ENCODE measurements at regions not wholly inside any gene's neighbourhood (a gene's known extent, or its start where the extent isn't known, plus 50 kb on each side); places are given as distances from the start of the nearest gene placed in this dataset.

DNA sequence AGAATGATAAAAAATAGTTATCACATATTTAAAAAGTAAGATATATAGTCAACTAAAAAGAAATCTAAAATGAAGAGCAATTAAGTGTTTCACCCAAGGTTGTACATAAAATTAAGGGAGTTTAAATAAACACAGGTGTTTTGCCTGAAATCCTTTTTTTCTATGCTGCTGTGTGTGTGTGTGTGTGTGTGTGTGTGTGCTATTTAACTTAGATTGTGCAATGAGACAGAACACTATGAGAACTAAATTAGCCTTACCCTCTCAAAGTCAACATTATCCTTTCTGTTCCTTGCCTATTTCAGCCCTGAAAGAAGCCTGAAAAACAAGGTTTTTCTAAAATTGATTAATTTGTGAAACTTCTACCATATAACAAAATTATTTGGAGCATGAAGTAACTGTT lies 516.2 kb downstream of the ELAVL2 start:
- no peak for DNase-seq (ENCODE audit: low spot score)

GRCh38 chr9:23314247-23314646 lies 511.8 kb downstream of the ELAVL2 start:
- no peak for DNase-seq (ENCODE audit: low spot score)

DNA sequence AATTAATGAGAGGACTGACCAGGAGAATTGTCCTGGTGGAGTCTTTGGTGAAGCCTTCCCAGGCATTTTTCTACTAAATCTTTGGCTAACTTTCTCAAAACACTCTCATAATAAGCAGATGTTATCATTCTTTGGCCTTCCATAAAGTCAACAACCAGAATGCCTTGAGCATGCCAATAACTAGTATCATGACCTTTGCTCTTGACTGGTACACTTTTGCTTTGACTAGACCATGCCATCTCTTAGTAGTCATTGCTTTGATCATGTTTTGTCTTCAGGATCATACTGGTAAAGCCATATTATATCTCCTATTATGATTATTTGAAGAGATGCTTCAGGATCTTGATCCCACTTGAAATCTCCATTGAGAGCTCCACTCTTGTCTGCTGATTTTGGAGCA lies 506.9 kb downstream of the ELAVL2 start:
- DNase-seq (ENCODE audit: low spot score): no peak

GRCh38 chr9:23321049-23321448 lies 505.0 kb downstream of the ELAVL2 start:
- DNase-seq (ENCODE audit: low spot score): no peak

GRCh38 chr9:23322392-23322791 lies 503.6 kb downstream of the ELAVL2 start:
- DNase-seq (ENCODE audit: low spot score): no peak

DNA sequence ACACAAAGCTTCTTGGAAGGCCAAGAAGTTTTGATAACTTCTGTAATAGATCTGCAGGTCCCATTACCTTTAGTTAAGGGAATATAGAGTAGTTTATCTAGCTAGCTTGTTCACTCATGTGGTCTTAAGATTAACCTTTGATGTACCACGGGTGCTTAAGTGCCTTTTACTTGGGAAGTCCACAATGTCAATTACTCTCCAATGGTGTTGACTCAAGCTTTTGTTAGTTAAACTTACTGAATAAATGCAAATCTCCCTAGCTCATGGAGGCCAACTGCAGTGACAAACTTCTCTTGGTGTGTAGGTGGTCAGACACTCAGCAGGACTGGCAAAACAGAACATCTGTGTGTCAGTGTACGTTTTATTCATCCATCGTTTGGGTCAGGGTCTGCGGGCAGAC lies 501.5 kb downstream of the ELAVL2 start:
- DNase-seq (ENCODE audit: low spot score): no peak

GRCh38 chr9:23326597-23326996 lies 499.4 kb downstream of the ELAVL2 start:
- no peak for DNase-seq (ENCODE audit: low spot score)

DNA sequence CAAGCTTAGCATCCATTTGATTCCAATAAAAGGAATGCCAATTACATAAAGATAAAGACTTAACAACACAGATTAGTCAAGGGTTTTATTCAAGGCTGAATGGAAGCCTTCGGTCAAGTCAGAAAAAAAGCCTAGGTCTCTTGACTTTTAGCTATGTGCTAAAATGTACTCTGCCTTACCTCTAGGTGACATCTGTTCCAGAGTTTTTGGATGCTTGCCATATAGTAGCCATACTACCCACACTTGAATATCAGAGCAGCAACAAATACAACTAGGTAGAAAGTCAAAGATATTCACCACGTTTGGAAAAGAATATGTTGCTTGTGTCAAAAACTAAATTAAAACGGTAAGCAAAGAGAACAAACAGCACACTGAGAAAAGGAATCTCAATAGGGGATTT lies 484.7 kb downstream of the ELAVL2 start:
- DNase-seq (ENCODE audit: low spot score): no peak

- DNase-seq (ENCODE audit: low spot score): no peak
Observed at GRCh38 chr9:23342291-23342690, 483.7 kb downstream of the ELAVL2 start.

DNA sequence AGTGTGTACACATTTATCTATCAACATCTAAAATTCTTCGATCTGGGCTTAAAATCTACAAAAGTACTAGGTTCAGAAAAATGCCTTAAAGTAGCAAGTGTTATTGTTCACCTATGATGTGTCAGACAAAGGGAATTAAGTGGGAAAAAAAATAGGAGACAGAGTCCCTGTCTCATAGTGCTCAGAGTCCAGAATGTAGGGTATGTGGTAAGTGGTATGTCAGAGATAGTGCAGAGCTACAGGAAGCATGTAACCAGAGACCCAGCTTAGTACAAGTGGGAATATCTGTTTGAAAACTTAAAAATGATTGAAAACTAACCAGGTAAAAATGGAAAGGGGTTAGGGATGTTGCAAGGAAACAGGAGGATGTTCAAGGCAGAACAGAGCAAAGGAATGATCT lies 482.8 kb downstream of the ELAVL2 start:
- no peak for DNase-seq (ENCODE audit: low spot score)

DNA sequence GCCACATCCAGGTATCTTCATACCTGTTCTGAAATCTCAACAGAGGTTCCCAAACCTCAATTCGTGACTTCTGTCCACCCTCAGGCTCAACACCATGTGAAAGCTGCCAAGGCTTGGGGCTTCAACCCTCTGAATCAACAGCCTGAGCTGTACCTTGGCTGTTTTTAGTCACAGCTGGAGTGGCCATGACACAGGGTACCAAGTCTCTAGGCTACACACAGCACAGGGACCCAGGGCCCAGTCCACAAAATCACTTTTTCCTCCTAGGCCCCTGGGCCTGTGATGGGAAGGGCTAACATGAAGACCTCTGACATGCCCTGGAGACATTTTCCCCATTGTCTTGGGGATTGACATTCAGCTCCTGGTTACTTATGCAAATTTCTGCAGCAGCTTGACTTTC lies 464.9 kb downstream of the ELAVL2 start:
- no peak for DNase-seq (ENCODE audit: low spot score)

GRCh38 chr9:23372703-23373102 lies 453.3 kb downstream of the ELAVL2 start:
- DNase-seq (ENCODE audit: low spot score): no peak

DNA sequence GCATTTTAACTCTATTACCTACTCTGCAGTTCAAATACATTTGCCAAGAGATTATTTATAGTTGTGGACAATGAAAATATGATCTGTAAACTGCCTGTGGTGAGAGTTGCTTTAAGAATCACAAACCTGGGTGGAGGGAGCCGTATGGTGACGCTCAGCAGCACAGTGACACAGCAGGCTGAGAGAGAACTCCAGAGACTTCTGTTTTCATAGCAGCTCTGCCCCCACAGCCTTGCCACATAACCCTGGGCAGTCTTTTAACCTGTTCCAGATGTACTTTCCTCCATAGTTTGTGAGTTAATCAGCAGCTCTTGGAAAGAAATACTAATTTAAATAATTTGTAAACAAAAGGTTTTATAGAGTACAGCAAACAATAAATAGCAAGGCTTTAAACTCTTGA lies 450.5 kb downstream of the ELAVL2 start:
- DNase-seq (ENCODE audit: low spot score): no peak

DNA sequence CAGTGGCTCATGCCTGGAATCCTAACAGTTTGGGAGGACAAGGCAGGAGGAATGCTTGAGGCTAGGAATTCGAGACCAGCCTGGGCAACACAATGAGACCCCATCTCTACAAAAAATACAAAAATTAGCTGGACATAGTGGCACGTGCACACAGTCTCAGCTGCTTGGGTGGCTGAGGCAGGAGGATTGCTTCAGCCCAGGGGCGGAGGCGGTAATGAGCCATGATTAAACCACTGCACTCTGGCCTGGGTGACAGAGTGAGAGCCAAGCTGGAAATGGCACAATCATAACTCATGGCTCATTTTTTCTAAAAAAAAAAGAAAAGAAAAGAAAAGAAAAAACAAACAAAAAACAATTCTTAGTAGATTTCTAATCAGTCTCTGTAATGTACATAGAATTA lies 446.2 kb downstream of the ELAVL2 start:
- no peak for DNase-seq (ENCODE audit: low spot score)

GRCh38 chr9:23380821-23381220 lies 445.2 kb downstream of the ELAVL2 start:
- DNase-seq (ENCODE audit: low spot score): no peak

DNA sequence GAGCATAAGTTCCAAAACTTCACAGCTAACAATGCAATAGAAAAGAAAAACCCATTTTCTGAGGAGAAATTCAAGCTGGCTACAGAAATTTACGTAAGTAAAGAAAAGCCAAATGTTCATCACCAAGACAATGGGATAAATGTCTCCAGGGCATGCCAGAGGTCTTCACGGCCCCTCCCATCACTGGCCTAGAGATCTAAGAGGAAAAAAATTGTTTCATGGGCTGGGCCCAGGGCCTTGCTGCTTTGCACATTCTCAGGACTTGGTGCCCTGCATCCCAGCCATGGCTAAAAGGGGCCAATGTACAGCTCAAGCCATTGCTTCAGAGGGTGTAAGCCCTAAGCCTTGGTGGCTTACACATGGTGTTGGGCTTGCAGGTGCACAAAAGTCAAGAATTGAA lies 443.6 kb downstream of the ELAVL2 start:
- DNase-seq (ENCODE audit: low spot score): no peak

DNA sequence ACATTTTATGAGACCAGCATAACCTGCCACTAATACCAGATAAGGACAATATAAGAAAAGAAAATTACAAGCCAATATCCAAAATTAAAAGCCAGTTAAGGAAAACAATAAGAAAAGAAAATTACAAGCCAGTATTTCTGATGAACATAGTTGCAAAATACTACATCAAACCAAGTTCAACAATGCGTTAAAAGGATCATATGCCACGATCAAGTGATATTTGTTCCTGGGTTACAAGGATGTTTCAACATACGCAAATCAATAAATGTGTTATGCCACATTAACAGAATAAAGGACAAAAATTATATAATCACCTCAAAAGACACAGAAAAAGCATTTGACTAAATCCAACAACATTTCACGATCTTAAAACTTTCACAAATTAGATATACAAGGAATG lies 431.9 kb downstream of the ELAVL2 start:
- DNase-seq (ENCODE audit: low spot score): no peak

DNA sequence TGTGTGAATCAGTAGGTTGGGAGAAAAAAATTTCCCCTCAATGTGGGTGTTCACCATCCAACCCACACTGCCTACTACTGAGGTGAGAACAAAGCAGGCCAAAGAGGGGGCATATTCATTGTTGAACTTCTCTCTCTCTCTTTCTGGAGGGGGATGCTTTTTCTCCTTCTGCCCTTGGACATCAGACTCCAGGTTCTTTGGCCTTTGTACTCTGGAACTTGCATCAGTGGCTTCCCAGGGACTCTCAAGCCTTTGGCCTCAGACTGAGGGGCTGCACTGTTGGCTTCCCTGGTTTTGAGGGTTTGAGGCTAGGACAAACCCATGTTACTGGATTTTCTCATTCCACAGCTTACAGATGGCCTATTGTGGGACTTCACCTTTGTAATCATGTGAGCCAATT lies 417.2 kb downstream of the ELAVL2 start:
- no peak for DNase-seq (ENCODE audit: low spot score)

GRCh38 chr9:23412046-23412445 lies 414.0 kb downstream of the ELAVL2 start:
- DNase-seq (ENCODE audit: low spot score): no peak

DNA sequence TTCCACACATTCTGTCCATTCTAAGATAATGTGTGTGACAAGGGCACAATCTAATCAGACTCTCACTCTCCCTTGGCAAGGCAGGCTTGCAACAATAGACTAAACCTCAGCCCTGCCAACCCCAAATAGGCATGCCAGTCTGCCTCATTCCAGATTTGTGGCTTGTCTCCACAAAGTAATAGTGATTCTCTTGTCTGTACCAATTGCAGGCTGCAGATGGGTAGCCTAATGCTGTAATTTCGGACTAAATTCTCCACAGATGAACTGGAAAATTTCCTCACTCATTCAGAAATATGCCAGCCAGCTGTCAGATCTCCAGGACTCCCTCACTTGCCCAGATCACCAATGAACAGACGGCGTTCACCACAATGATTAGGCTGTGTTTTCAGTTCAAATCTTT lies 413.6 kb downstream of the ELAVL2 start:
- no peak for DNase-seq (ENCODE audit: low spot score)

GRCh38 chr9:23413541-23413940 lies 412.5 kb downstream of the ELAVL2 start:
- no peak for DNase-seq (ENCODE audit: low spot score)

DNA sequence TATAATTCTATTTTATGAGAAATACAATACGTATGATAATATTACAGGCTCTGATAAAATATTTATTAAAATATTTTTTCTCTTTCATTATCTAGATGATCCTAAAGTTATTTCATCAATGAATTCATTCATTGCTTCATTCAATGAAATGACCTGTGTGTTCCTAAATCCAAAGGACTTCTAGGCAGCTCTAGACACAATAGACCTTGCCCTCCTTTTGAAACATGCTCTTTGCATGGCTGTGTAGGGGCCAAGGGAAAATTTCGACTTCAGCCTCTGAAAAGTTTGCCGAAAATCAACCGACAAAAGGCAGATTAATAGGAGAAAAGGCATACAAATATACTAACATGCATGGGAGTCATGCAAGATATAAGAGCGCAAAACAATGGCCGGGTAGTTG lies 402.0 kb downstream of the ELAVL2 start:
- no peak for DNase-seq (ENCODE audit: low spot score)

DNA sequence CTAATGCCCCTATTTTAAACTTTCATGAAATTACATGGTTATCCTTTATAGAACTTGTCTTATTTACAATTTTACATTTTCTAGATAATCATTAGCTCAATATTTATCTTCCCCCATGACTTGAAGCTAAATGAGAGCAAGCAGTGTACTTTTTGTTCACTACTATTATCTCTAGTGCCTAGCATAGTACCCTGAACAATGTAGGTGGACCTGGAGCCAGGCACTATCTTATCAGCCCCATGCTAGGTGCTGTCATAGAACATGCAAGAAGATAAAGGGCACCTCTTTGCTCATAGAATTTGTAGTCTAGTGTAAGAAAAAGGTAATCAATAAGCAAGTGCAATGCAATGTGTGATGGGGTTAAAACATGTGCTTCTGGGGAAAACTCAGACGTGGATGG lies 399.9 kb downstream of the ELAVL2 start:
- no peak for DNase-seq (ENCODE audit: low spot score)

GRCh38 chr9:23431459-23431858 lies 394.6 kb downstream of the ELAVL2 start:
- no peak for DNase-seq (ENCODE audit: low spot score)

DNA sequence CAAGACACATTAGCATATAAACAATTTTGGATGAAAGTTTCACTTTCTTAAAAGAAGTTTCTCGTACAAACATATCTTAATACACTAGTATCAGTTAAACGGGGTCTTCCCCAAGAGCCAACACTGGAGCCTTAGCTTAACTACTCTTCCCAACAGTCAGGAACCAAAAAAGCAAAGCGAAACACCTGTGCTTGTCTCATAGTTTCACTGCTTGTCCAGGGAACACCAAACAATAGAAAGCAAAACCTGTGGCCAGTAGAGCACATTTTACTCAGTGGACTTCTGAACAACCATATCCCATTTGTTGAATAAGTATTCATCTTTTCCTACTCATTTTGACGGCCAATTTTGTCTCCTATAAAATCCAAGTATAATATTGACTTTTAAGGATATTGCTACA lies 391.4 kb downstream of the ELAVL2 start:
- DNase-seq (ENCODE audit: low spot score): no peak
